ENCODE measurements at regions not wholly inside any gene's neighbourhood (a gene's known extent, or its start where the extent isn't known, plus 50 kb on each side); places are given as distances from the start of the nearest gene placed in this dataset.

- Histone ChIP-seq H4K5ac (ENCODE audit: low read depth, low read length) (no peak overlapping the region), H3K9ac (ENCODE audit: low read depth, low read length) (no peak overlapping the region), H2BK15ac (ENCODE audit: low read depth, low read length) (no peak overlapping the region), H3K4me3 (ENCODE audit: insufficient read depth, low read depth, low read length) (no peak overlapping the region), H2BK5ac (ENCODE audit: low read depth, low read length, poor library complexity, severe bottlenecking) (no peak overlapping the region), H4K8ac (ENCODE audit: low read depth in 2 of 2, low read length in 2 of 2) (no peak overlapping the region), H3K4me1 (ENCODE audit: control insufficient read depth, insufficient read depth, low read length) (no peaks in the 10 kb centered on the region), H2AK9ac (replicated peaks; ENCODE audit: low read depth, low read length, poor library complexity) (no peak overlapping the region), H3K4me2 (ENCODE audit: low read depth, low read length) (no peak overlapping the region), H2BK120ac (ENCODE audit: low read depth, low read length) (no peak overlapping the region), H3K36me3 (ENCODE audit: control insufficient read depth, insufficient read depth, low read length) (no peaks in the 10 kb centered on the region), H3K14ac (replicated peaks; ENCODE audit: low read depth, low read length) (no peak overlapping the region), H4K91ac (ENCODE audit: insufficient read depth, low read depth, low read length) (no peak overlapping the region), H2BK20ac (ENCODE audit: low read depth, low read length) (no peak overlapping the region), H3K56ac (ENCODE audit: extremely low read depth, insufficient read depth, low read length) (no peak overlapping the region), H3K23ac (ENCODE audit: low read depth, low read length) (no peak overlapping the region), H3K27ac (ENCODE audit: insufficient read depth, low read length) (no peak overlapping the region), H4K20me1 (ENCODE audit: insufficient read depth, low read length) (no peaks in the 10 kb centered on the region), H3K4ac (ENCODE audit: low read depth, low read length) (no peak overlapping the region), H3K9me3 (ENCODE audit: control insufficient read depth, insufficient read depth, low read length) (peaks cover 2% of the 10 kb centered on the region; the same call in 1 of the 2 replicates), H2AFZ (replicated peaks; ENCODE audit: low read length, poor library complexity) (no peak overlapping the region), H3K79me1 (ENCODE audit: low read depth in 1 of 2, low read length in 2 of 2) (no peaks in the 10 kb centered on the region), H3K18ac (ENCODE audit: low read depth, low read length) (no peak overlapping the region), H3K27me3 (ENCODE audit: control insufficient read depth, insufficient read depth, low read length) (no peaks in the 10 kb centered on the region), H2AK5ac (ENCODE audit: low read depth, low read length) (no peak overlapping the region), H3K9me1 (ENCODE audit: insufficient read depth, low read length) (no peaks in the 10 kb centered on the region)
- in situ Hi-C loops (cut with MboI; ENCODE audit: low sequenced_read_pairs) (no loop called here), intact Hi-C loops (cut with micrococcal nuclease) (no loop called here), dilution Hi-C loops (cut with HindIII; ENCODE audit: low sequenced_read_pairs, unreplicated experiment) (no loop called here)
- ChIA-PET POLR2A (ENCODE audit: unreplicated experiment) (no interaction called here), CTCF (no interaction called here)
- BruUV-seq (replicated peaks), result no TSS peak
- no CpG with 5 or more reads among the region's 3 CpGs for WGBS, 2 experiments (ENCODE audit: extremely low coverage in 2 of 2, insufficient read length in 1 of 2)
- TF ChIP-seq NFE2L2 (IDR thresholded peaks at IDR 0.05; ENCODE audit: low read depth, low read length) (no peak), RCOR1 (IDR thresholded peaks at IDR 0.05; ENCODE audit: insufficient replicate concordance, low read length) (no peak)
- DNase-seq (no peak), ATAC-seq (ENCODE audit: low read depth) (no peak)
Observed at GRCh38 chr3:24911076-24911475, 416.4 kb upstream of the THRB start.
